ENCODE measurements at regions not wholly inside any gene's neighbourhood (a gene's known extent, or its start where the extent isn't known, plus 50 kb on each side); places are given as distances from the start of the nearest gene placed in this dataset.

DNA sequence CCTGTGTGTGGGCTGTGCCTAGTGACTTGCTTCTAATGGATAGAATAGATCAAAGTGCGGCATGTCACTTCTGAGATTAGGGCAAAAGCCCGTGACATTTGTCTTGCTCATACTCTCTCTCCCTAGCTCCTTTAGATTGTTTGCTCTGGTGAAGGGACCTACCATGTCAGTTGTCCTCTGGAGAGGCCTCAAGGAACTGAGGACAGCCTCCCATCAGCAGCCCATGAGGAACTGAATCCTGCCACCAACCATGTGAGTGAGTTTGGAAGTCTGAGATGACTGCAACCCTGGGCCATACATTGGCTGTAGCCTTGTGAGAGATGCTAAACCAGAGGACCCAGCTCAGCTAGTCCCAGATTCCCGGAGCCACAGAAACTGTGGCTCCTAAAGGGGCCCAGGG lies 101.6 kb upstream of the ESRRB start:
- Histone ChIP-seq H3K4me2 (replicated peaks; ENCODE audit: low read depth, low read length, poor library complexity, severe bottlenecking) (no peak overlapping the region), H3K9ac (ENCODE audit: low read length) (no peak overlapping the region), H4K20me1 (ENCODE audit: control insufficient read depth, insufficient read depth, low read length, poor library complexity, severe bottlenecking) (no peaks in the 10 kb centered on the region), H3K27me3 (replicated peaks in 1 of 4; ENCODE audit: control extremely low read depth in 1 of 4, control insufficient read depth in 3 of 4, insufficient read depth in 4 of 4, low read length in 3 of 4) (peaks cover 0 to 2% (median 0%) of the 10 kb centered on the region in 4 experiments), H3K4me1 (ENCODE audit: control insufficient read depth in 2 of 2, insufficient read depth in 2 of 2, low read length in 2 of 2) (no peaks in the 10 kb centered on the region), H3K9me3 (ENCODE audit: control extremely low read depth in 1 of 3, control insufficient read depth in 2 of 3, insufficient read depth in 1 of 3, low read length in 2 of 3) (no peaks in the 10 kb centered on the region), H3K27ac (ENCODE audit: low read length in 2 of 2) (no peak overlapping the region), H3K36me3 (replicated peaks in 1 of 2; ENCODE audit: control extremely low read depth in 1 of 2, control insufficient read depth in 1 of 2, extremely low read depth in 1 of 2, insufficient read depth in 2 of 2, low read length in 1 of 2) (no peaks in the 10 kb centered on the region), H3K79me2 (ENCODE audit: control insufficient read depth, insufficient read depth, low read length) (no peaks in the 10 kb centered on the region), H2AFZ (ENCODE audit: insufficient read depth, low read depth, low read length, poor library complexity, severe bottlenecking) (no peak overlapping the region), H3K4me3 (ENCODE audit: control extremely low read depth in 1 of 5, extremely low read depth in 1 of 5, insufficient read depth in 1 of 5, low read depth in 2 of 5, low read length in 4 of 5) (no peak overlapping the region)
- TF ChIP-seq EZH2 (IDR thresholded peaks at IDR 0.05; ENCODE audit: borderline replicate concordance, insufficient read depth, low read depth, low read length, poor library complexity, severe bottlenecking) = no peak
- TF ChIP-seq, protein P1, sequence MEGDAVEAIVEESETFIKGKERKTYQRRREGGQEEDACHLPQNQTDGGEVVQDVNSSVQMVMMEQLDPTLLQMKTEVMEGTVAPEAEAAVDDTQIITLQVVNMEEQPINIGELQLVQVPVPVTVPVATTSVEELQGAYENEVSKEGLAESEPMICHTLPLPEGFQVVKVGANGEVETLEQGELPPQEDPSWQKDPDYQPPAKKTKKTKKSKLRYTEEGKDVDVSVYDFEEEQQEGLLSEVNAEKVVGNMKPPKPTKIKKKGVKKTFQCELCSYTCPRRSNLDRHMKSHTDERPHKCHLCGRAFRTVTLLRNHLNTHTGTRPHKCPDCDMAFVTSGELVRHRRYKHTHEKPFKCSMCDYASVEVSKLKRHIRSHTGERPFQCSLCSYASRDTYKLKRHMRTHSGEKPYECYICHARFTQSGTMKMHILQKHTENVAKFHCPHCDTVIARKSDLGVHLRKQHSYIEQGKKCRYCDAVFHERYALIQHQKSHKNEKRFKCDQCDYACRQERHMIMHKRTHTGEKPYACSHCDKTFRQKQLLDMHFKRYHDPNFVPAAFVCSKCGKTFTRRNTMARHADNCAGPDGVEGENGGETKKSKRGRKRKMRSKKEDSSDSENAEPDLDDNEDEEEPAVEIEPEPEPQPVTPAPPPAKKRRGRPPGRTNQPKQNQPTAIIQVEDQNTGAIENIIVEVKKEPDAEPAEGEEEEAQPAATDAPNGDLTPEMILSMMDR (IDR thresholded peaks at IDR 0.05) = no peak
- no peaks in the 10 kb centered on the region for H3K9me3 Mint-ChIP-seq (ENCODE audit: insufficient read depth)
- DNase-seq (no peak), ATAC-seq (ENCODE audit: low read depth) (no peak)
- H3K27ac Mint-ChIP-seq = no peak overlapping the region
- H3K27me3 Mint-ChIP-seq = peaks cover 19% of the 10 kb centered on the region
- CTCF ChIA-PET = no interaction called here
- POLR2A ChIA-PET = no interaction called here
- intact Hi-C loops (cut with micrococcal nuclease) = no loop called here
- WGBS (ENCODE audit: insufficient coverage) = 90% methylated on average over 2 of the region's 3 CpGs
- no peak overlapping the region for H3K4me3 Mint-ChIP-seq
- H3K4me1 Mint-ChIP-seq = no peaks in the 10 kb centered on the region

DNA sequence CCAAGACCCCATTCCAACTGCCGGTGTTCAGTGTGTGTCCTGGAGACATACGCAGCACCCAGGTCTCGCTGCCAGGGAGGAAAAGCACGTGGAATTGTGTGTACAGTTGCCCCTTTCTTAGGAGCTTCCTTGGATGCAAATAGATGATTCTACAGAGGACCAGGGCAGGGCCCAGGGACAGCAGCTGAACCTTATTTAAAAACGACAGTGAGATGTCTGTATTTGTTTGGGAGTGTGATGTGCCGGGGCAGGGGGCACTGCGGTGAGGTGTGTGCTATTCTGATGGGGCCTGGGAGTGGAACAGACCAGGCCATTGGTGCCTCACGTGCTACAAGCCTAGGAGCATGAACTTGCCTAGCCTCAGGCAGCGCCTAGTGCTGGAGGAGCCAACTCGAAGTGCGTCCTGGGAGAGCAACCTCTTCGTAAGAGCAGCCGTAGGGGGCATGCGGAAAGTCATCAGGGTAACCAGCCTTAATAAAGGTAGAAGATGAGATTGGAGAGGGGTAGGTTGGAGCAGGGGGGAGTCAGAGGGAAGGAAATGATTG lies 98.3 kb upstream of the ESRRB start:
- no peak for ATAC-seq (ENCODE audit: low read depth)
- no peak overlapping the region for H2AFZ ChIP-seq (ENCODE audit: insufficient read depth, low read depth, low read length, poor library complexity, severe bottlenecking)
- CTCF ChIA-PET = no interaction called here
- TF ChIP-seq, protein P1 (IDR thresholded peaks at IDR 0.05) = no peak
- no peak for TF ChIP-seq EZH2 (IDR thresholded peaks at IDR 0.05; ENCODE audit: borderline replicate concordance, insufficient read depth, low read depth, low read length, poor library complexity, severe bottlenecking)
- H3K4me3 ChIP-seq (ENCODE audit: control extremely low read depth in 1 of 5, extremely low read depth in 1 of 5, insufficient read depth in 1 of 5, low read depth in 2 of 5, low read length in 4 of 5) = no peak overlapping the region
- H4K20me1 ChIP-seq (ENCODE audit: control insufficient read depth, insufficient read depth, low read length, poor library complexity, severe bottlenecking) = no peaks in the 10 kb centered on the region
- 82% methylated on average over 14 of the region's 14 CpGs for WGBS (ENCODE audit: insufficient coverage)
- no peak overlapping the region for H3K4me3 Mint-ChIP-seq
- no peaks in the 10 kb centered on the region for H3K36me3 ChIP-seq (replicated peaks in 1 of 2; ENCODE audit: control extremely low read depth in 1 of 2, control insufficient read depth in 1 of 2, extremely low read depth in 1 of 2, insufficient read depth in 2 of 2, low read length in 1 of 2)
- H3K27ac Mint-ChIP-seq = no peak overlapping the region
- peaks cover 0 to 2% (median 0%) of the 10 kb centered on the region in 4 experiments for H3K27me3 ChIP-seq (replicated peaks in 1 of 4; ENCODE audit: control extremely low read depth in 1 of 4, control insufficient read depth in 3 of 4, insufficient read depth in 4 of 4, low read length in 3 of 4)
- no peaks in the 10 kb centered on the region for H3K79me2 ChIP-seq (ENCODE audit: control insufficient read depth, insufficient read depth, low read length)
- POLR2A ChIA-PET = no interaction called here
- H3K27ac ChIP-seq (ENCODE audit: low read length in 2 of 2) = no peak overlapping the region
- intact Hi-C loops (cut with micrococcal nuclease) = no loop called here
- H3K4me1 Mint-ChIP-seq = no peaks in the 10 kb centered on the region
- no peak for DNase-seq
- H3K4me2 ChIP-seq (replicated peaks; ENCODE audit: low read depth, low read length, poor library complexity, severe bottlenecking) = no peak overlapping the region
- H3K4me1 ChIP-seq (ENCODE audit: control insufficient read depth in 2 of 2, insufficient read depth in 2 of 2, low read length in 2 of 2) = no peaks in the 10 kb centered on the region
- peaks cover 22% of the 10 kb centered on the region for H3K27me3 Mint-ChIP-seq
- no peak overlapping the region for H3K9ac ChIP-seq (ENCODE audit: low read length)
- peaks cover 0 to 1% (median 0%) of the 10 kb centered on the region in 3 donors for H3K9me3 ChIP-seq (ENCODE audit: control extremely low read depth in 1 of 3, control insufficient read depth in 2 of 3, insufficient read depth in 1 of 3, low read length in 2 of 3)
- H3K9me3 Mint-ChIP-seq (ENCODE audit: insufficient read depth) = no peaks in the 10 kb centered on the region
